D721Med (cell line): ENCODE measurements at regions not wholly inside any gene's neighbourhood (a gene's known extent, or its start where the extent isn't known, plus 50 kb on each side); places are given as distances from the start of the nearest gene placed in this dataset.

Experiments
- DNase-seq: peaks from one replicate; pipeline ENCODE4 v3.0.0; 2011; ENCODE audit warnings: low spot score; ENCODE audit not compliant: insufficient read length
- FAIRE-seq: peaks from 2 replicates; lab custom pipeline; 2011; peaks lifted over from hg19 to GRCh38; lab: Jason Lieb, UNC
- TF ChIP-seq, protein P1 (sequence below): IDR thresholded peaks from 2 replicates; pipeline ENCODE4 v1.5.1; 2012; ENCODE audit warnings: mild to moderate bottlenecking, control low read depth; ENCODE audit not compliant: insufficient read depth; ENCODE audit errors: missing control alignments

DNA sequence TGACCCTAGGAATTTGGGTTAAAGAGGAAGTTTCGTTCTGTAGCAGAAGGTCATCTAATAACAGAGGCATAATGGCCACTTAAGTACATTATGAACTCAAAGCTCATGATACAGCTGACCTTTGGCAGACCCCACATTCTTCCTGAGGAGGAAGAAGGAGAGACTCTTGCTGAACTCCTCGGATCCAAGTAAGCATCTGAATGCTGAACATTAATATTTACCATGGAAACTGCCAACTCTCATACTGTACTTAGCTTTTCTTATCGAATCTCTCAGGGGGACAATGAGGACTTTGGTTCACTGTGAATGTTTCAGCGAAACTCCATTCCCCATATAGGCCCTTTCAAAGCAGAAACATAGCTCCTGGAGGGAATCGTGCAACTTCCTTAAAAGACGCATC, 781.4 kb upstream of the GYPC start:
- FAIRE-seq (no peak), DNase-seq (no peak)
- TF ChIP-seq, protein P1, sequence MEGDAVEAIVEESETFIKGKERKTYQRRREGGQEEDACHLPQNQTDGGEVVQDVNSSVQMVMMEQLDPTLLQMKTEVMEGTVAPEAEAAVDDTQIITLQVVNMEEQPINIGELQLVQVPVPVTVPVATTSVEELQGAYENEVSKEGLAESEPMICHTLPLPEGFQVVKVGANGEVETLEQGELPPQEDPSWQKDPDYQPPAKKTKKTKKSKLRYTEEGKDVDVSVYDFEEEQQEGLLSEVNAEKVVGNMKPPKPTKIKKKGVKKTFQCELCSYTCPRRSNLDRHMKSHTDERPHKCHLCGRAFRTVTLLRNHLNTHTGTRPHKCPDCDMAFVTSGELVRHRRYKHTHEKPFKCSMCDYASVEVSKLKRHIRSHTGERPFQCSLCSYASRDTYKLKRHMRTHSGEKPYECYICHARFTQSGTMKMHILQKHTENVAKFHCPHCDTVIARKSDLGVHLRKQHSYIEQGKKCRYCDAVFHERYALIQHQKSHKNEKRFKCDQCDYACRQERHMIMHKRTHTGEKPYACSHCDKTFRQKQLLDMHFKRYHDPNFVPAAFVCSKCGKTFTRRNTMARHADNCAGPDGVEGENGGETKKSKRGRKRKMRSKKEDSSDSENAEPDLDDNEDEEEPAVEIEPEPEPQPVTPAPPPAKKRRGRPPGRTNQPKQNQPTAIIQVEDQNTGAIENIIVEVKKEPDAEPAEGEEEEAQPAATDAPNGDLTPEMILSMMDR = no peak

DNA sequence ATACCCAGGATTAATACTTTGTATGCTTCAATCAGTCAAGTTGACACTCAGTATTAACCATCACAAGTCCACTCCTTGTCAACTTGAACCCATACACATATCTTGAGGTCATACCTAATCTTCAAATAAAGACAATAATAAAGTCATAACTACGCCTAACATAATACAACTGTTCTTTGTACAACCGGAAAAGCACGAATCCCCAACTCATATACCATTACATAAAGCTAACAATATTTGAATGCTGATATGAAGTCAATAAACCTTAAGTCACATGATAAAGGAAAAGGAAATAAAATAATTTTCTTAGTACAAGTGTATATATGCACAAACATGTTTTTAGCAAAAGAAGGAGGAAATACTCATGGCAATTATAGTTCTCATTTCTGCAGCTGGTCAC, 770.6 kb upstream of the GYPC start:
- FAIRE-seq = no peak
- TF ChIP-seq, protein P1 = no peak
- no peak for DNase-seq

DNA sequence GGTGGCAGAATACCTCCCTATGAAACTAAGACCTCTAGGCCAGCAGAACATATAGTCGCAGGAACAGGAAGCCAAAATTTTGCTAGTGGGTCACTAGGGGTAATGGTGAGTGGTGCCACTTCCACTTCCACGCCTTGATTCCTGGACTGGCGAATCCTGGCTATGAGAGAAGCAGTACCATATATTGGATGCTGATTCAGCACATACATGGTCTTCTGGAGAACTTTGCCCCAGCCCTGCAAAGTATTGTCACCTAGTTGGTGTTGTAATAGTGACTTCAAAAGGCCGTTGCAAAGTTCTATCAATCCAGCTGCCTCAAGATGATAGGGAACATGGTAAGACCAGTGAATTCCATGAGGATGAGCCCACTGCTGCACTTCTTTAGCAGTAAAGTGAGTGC, 769.8 kb upstream of the GYPC start:
- DNase-seq (no peak), FAIRE-seq (no peak)
- TF ChIP-seq, protein P1 = no peak

DNA sequence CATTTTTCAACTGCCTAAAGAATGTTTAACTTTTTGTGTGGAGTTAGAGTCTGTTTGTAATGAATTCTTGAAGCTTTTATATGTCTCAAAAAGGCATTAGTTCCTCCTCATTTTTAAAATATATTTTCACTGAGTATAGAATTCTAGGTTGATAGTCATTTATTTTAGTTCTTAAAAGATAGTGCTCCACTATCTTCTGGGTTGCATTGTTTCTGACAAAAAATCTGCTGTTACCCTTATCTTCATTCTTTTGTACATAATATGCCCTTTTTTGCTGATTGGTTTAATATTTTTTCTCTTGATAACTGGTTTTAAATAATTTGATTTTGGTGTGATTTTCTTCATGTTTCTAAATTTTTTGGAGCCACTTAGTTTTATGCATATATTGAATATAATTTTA, 754.7 kb upstream of the GYPC start:
- TF ChIP-seq, protein P1 = no peak
- no peak for FAIRE-seq
- DNase-seq = no peak

- TF ChIP-seq, protein P1 = no peak
- DNase-seq = no peak
- FAIRE-seq = no peak
These were observed 729.9 kb upstream of the GYPC start for GRCh38 chr2:125925891-125926546.

GRCh38 chr2:125935559-125935958, 720.4 kb upstream of the GYPC start:
- TF ChIP-seq, protein P1 = no peak
- FAIRE-seq = no peak
- no peak for DNase-seq

GRCh38 chr2:125942585-125943424, 713.2 kb upstream of the GYPC start:
- no peak for DNase-seq
- FAIRE-seq = no peak
- TF ChIP-seq, protein P1 = no peak
